Mesodermal cell (in vitro differentiated cells): ENCODE measurements at regions not wholly inside any gene's neighbourhood (a gene's known extent, or its start where the extent isn't known, plus 50 kb on each side); places are given as distances from the start of the nearest gene placed in this dataset.

ENCODE experiments used
- H3K27ac ChIP-seq: 2 replicates; pipeline ENCODE4 v1.7.0; 2013; ENCODE audit warnings: mild to moderate bottlenecking, low read depth, low read length, moderate library complexity; ENCODE audit not compliant: severe bottlenecking
- H3K36me3 ChIP-seq: 2 replicates; pipeline ENCODE4 v1.7.1; 2013; ENCODE audit warnings: mild to moderate bottlenecking, low read length, moderate library complexity; ENCODE audit not compliant: control insufficient read depth, insufficient read depth
- H3K4me1 ChIP-seq: one replicate; pipeline ENCODE4 v1.7.1; 2013; ENCODE audit warnings: mild to moderate bottlenecking, low read length; ENCODE audit not compliant: insufficient read depth, control insufficient read depth, poor library complexity, severe bottlenecking
- H3K4me3 ChIP-seq: 2 replicates; pipeline ENCODE4 v1.7.0; 2013; ENCODE audit warnings: low read length, control low read depth, mild to moderate bottlenecking; ENCODE audit not compliant: insufficient read depth, poor library complexity, severe bottlenecking; ENCODE audit errors: extremely low read depth
- H3K9me3 ChIP-seq: 2 replicates; pipeline ENCODE4 v1.7.1; 2013; ENCODE audit warnings: mild to moderate bottlenecking, low read length, moderate library complexity; ENCODE audit not compliant: control insufficient read depth
- WGBS, 2 experiments: methylation state at CpG; one replicate each; pipeline ENCODE4 v1.1.5; 2013; ENCODE audit warnings: missing lambda C conversion rate in 2 of 2; ENCODE audit not compliant: insufficient coverage in 2 of 2; 5-methylcytosine and 5-hydroxymethylcytosine counted together

DNA sequence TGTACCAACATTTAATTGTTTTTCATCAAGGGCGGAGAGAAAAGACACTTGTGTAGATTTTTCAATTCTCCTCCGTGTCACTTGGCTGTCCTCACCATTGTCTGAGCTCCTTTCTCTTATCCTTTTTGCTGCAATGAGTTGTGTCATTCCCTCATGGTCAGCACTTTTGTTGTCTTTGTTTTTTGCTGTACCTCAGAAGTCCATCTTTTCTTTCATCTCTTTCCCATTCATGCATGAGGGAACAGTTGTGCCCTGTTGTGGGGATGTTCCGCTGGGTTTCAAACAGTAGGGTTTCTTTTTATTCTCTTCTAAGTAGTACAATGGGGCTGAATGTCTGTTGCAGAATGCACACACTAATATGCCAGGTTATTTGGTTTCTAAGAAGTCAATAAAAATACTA lies 222.6 kb downstream of the TM9SF2 start:
- peaks cover 9% of the 10 kb centered on the region for H3K4me1 ChIP-seq
- H3K9me3 ChIP-seq, result no peaks in the 10 kb centered on the region
- H3K36me3 ChIP-seq, result no peaks in the 10 kb centered on the region
- WGBS, 2 experiments, result 62 to 70% methylated on average over 2 to 3 of the region's 3 CpGs
- H3K4me3 ChIP-seq, result no peak overlapping the region
- no peak overlapping the region for H3K27ac ChIP-seq

DNA sequence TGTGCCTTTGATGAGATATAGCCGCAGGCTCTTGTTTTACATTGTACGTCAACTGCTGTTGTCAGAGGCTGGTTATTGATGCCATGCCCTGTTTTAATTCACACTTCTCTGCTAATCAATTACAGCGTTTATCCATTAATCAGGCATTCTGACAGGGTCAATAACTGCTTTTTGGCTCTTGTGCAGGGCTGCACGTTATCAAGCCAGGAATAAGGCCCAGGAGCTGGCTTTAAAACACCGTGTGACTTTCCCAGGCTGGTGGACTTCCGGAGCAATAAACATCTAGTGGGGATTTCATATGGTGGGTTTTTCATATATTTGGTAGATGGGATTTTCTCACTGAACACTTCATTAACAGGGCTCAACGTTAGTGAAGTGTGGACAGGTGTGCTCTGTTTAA lies 221.7 kb downstream of the TM9SF2 start:
- Histone ChIP-seq H3K4me1 (peaks cover 9% of the 10 kb centered on the region), H3K36me3 (no peaks in the 10 kb centered on the region), H3K9me3 (no peaks in the 10 kb centered on the region), H3K4me3 (no peak overlapping the region), H3K27ac (peak overlapping the region; percentile 88)
- 83 to 89% methylated on average over 4 to 5 of the region's 7 CpGs for WGBS, 2 experiments

DNA sequence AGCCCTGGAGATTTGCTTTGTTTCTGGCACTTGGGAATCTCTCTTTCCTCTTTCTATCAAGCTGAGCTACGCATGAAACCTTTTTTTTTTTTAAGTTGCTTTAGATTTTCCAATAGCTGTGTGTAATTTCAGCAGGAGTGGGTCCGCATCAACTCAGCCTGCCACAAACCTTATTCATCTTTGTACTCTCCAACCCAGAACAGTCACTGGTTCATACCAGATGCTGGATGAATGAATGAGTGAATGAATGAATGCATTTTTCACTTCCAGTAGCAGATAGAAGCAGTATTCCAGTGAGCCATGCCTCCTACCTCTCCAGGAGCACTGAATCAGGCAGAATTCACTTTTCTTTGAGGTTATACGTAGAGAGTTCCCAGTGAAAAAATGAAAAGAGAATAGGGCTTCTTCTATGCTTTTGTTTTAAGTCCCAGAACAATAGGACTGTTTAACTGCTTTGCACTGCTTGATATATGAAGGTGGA lies 221.1 kb downstream of the TM9SF2 start:
- WGBS, 2 experiments, result no CpG with 5 or more reads among the region's 3 CpGs
- peaks cover 9% of the 10 kb centered on the region for H3K4me1 ChIP-seq
- H3K36me3 ChIP-seq, result no peaks in the 10 kb centered on the region
- no peaks in the 10 kb centered on the region for H3K9me3 ChIP-seq
- H3K4me3 ChIP-seq, result no peak overlapping the region
- peak overlapping the region; percentile 88 for H3K27ac ChIP-seq

DNA sequence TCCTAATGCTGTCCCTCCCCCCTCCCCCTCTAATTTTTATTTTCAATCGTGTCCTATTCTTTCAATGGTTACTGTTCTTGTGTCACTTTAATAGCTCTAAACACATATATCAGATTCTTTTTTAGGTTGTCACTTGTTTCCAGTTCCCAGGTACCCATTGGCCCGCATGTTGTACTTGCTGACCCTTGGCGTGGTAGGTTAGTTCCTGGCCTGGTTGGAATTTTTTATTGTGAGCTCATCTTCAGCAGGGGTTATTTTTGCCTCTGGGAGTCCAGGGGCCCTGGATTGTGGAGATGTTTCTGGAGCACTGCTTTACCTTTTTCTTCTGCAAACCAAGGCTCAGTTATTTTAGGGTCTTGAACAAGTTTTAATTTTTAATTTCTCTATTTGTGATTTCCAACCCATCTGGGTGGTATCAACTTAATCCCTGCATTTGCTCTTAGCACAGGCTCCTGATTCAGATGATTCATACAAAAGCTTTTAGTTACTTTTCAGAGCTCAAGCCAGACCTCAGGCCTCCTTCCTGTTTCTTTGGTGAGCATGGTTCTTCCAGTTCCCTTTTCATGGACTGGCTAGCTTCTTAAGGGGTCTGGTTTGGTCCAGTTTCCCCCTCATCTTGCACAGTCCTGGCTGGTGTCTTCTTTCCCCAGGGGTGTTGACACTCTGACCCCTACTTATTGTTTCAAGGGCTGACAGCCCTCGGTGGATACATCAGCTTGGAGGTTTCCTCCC lies 220.5 kb downstream of the TM9SF2 start:
- Histone ChIP-seq H3K9me3 (no peaks in the 10 kb centered on the region), H3K4me1 (peaks cover 9% of the 10 kb centered on the region), H3K36me3 (no peaks in the 10 kb centered on the region), H3K27ac (peak overlapping the region; percentile 88), H3K4me3 (no peak overlapping the region)
- WGBS, 2 experiments, result 36 to 54% methylated on average over 1 to 3 of the region's 4 CpGs

DNA sequence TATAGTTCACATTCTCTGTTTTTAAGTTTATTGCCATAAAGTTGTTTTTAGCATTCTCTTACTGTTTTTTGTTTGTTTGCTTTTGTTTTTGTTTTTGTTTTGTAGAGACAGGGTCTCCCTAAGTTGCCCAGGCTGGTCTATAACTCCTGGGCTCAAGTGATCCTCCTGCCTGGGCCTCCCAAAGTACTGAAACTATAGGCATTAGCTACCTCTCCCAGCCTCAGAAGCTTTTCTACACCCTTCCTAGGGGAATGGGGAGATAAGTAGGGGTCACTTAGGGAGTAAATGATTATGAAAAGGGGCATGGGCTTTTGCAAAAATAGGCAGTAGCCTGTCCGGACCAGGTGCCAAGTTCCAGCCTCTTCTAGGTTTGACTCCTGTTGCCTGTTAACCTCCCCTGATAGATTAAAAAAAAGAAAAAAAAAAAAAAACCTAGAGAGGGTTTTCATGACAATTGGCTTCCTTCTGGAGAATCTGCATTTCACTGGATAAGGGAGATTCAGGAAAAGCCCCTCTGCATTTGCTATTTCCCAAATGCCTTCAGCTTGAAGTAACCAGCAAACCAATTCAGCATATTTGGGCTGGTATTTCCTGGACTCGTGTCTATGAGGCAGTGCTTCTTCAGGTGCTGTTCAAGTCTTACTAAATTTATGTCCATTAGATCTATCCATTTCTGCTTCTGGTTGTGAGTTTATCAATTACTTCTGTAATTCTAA lies 216.8 kb downstream of the TM9SF2 start:
- Histone ChIP-seq H3K27ac (no peak overlapping the region), H3K4me1 (peaks cover 9% of the 10 kb centered on the region), H3K4me3 (no peak overlapping the region), H3K36me3 (no peaks in the 10 kb centered on the region), H3K9me3 (no peaks in the 10 kb centered on the region)
- no CpG with 5 or more reads among the region's 2 CpGs for WGBS, 2 experiments

DNA sequence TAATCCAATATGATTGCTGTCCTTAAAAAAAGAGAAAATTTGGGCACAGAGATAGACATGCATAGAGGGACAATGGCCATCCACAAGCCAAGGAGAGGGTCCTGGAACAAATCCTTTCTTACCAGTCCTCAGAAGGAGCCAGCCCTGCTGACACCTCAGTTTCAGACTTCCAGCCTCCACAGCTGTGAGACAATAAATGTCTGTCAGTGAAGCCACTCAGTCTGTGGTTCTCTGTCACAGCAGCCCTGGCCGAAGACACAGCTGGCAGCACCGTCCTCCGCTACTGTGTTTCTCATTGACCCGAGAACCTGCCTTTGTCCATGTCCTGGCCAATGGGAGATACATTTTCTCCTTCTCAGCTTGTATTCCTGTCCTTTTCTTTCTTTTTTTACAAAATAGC lies 207.9 kb downstream of the TM9SF2 start:
- Histone ChIP-seq H3K36me3 (no peaks in the 10 kb centered on the region), H3K9me3 (no peaks in the 10 kb centered on the region), H3K4me3 (no peak overlapping the region), H3K4me1 (no peaks in the 10 kb centered on the region), H3K27ac (no peak overlapping the region)
- 77 to 90% methylated on average over 4 of the region's 4 CpGs for WGBS, 2 experiments

DNA sequence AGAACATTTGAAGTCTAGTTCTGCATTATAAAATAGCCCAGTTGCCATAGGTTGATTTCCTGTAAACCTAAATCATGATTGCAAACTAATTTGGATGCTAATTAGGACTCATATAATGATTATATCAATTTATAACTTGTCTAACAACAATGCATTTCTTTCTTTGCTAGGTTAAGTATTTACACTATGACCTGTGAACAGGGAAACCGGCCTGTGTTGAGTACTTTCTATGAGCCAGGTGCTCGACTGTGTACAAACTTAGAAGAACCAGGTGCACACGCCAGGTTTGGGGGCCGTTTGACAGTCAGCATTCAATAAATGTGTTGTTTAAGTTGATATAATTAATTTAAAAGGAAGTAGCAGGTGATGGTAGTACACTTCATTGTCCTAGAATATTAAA lies 203.1 kb downstream of the TM9SF2 start:
- no peak overlapping the region for H3K4me3 ChIP-seq
- no peaks in the 10 kb centered on the region for H3K9me3 ChIP-seq
- no peak overlapping the region for H3K27ac ChIP-seq
- WGBS, 2 experiments, result 48 to 77% methylated on average over 4 of the region's 4 CpGs
- H3K4me1 ChIP-seq, result no peaks in the 10 kb centered on the region
- no peaks in the 10 kb centered on the region for H3K36me3 ChIP-seq

DNA sequence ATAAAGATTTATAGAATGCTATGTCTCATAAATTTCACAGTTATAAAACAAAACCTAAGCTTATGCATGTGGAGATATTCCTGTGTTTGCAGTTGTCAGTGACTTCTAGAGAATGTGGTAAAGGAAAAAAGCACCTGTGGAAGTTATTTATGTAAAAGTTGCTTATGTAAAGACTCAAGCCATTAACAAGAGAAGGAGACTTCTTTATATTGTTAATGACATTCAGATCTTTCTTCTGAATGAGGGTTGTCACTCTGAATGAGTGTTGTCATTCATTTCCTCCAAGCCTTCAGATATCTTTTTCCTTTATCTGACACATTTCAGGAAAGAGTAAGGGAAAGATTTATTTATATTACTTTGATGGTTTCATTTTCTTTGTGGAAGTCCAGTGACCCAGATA lies 202.6 kb downstream of the TM9SF2 start:
- no peak overlapping the region for H3K27ac ChIP-seq
- H3K9me3 ChIP-seq, result no peaks in the 10 kb centered on the region
- no peaks in the 10 kb centered on the region for H3K4me1 ChIP-seq
- H3K36me3 ChIP-seq, result no peaks in the 10 kb centered on the region
- no peak overlapping the region for H3K4me3 ChIP-seq

DNA sequence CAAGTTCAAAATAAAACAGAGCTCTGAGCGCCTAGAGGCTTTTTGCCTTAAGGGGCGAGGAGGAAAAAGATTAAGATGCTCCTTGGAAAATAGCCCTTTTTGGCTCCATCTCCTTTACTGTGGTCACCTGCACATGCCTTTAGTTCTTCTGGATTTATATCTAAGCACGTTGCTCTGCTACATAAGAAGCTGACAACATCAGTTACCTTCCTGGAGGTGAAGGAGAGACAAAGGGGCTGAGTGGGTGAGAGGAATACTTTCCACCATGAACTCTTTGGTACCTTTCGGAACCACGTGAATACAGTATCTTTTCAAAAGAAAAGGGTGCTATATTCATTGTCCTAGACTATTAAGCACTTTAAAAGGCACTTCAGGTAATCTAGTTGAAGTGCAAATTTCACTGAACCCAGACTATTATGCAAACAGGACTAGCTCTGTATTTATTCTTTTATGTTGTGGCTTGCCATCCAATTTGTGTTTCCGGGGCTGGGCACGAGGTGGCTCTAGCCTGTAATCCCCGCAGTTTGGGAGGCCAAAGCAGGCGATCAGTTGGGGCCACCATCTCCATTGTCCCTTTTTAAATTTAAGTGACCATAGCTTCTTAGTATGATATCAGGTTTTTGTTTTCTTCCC lies 201.5 kb downstream of the TM9SF2 start:
- Histone ChIP-seq H3K36me3 (no peaks in the 10 kb centered on the region), H3K4me3 (no peak overlapping the region), H3K4me1 (no peaks in the 10 kb centered on the region), H3K9me3 (no peaks in the 10 kb centered on the region), H3K27ac (no peak overlapping the region)
- 51 to 100% methylated on average over 2 to 7 of the region's 9 CpGs for WGBS, 2 experiments

DNA sequence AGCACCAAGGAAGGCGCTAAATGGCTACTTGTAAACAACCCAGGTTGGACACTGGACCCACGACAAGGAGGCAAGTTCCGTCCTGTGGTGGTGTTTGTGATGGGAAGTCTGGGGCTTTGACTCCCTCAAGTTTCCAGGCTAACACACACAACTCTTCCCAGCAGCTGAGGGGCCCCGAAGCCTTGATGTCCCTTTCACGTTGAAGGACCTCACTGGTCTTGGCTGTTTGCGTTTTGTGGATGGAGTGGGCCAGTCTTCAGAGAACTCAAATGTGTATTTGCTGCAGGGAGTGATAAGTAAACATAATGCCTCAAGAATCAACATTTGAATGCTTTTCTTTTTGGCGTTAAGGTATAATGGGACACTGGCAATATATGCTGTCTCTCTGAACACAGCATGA lies 199.2 kb downstream of the TM9SF2 start:
- WGBS, 2 experiments, result 71% methylated on average over 3 of the region's 7 CpGs; no CpG with 5 or more reads in 1 of the 2 experiments
- no peaks in the 10 kb centered on the region for H3K4me1 ChIP-seq

DNA sequence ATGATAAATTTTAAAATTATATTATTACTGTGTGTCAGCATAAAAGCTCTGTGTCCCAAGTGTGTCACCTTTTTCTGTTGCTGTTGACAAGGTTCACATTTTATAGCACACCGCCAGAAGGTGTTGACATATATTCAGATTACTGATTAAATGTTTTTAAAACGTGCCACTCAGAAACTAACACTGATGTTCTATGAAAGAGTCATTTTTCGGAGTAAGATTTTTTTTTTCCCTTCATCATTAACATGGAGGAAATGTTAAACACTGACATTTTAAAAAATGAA lies 197.5 kb downstream of the TM9SF2 start:
- Histone ChIP-seq H3K9me3 (no peaks in the 10 kb centered on the region), H3K4me3 (no peak overlapping the region), H3K27ac (no peak overlapping the region), H3K4me1 (no peaks in the 10 kb centered on the region), H3K36me3 (no peaks in the 10 kb centered on the region)
- WGBS, 2 experiments, result 100% methylated on average over 1 of the region's 3 CpGs; no CpG with 5 or more reads in 1 of the 2 experiments

More for the DNA sequence above, 199.2 kb downstream of the TM9SF2 start:
- Histone ChIP-seq H3K36me3 (no peaks in the 10 kb centered on the region), H3K9me3 (no peaks in the 10 kb centered on the region), H3K4me3 (no peak overlapping the region), H3K27ac (no peak overlapping the region)
